GM19328 (cell line): ENCODE measurements at regions not wholly inside any gene's neighbourhood (a gene's known extent, or its start where the extent isn't known, plus 50 kb on each side); places are given as distances from the start of the nearest gene placed in this dataset.

Source experiments
- ATAC-seq: cut with Tn5 transposase; IDR thresholded peaks from one replicate; pipeline ENCODE4 v1.9.1; 2021; ENCODE audit warnings: mild to moderate bottlenecking, moderate library complexity; ENCODE audit not compliant: unreplicated experiment

DNA sequence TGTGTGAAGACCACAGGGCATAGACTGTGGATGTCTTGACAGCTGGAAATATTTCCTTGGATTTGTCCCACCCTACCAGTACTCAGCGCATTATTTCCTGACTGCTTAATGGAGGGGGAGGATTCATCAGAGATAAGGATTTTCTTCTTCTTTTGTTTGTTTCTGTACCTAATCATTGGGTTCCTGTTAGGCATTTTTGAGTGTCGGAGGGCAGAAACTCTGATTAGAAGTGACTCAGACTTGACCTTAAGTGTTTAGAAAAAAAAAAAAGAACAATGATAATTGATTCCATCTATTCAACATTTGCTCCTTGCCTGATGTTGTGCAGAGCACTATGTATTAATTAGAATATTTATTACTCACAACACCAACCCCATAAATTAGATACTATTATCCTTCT is 78.5 kb upstream of the SYNPR start:
- ATAC-seq = no peak

- ATAC-seq = no peak
Observed at GRCh38 chr3:63202529-63202928, 75.6 kb upstream of the SYNPR start.

DNA sequence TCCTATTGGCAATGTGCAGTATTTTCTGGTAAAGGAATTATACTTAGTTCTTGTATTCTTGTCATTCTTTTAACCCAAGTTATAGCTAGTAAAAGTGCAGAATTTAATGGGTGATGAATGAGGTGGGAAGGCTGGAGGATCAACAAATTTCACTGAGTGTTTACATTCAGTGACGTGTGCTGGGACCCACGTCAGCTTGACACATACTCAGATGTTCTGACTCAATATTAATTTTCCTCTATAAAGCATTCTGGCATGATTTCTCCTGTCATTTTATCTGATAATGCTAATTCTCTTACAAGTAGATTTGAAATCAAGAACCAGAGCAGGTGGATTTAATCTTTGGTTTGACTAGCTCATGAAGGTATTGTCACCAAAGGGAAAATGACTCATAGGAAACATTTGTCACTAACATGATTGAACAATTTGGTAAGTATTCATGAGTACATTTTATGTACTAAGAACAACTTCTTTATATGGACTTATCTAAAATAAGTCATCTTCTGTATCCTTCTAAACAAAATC is 71.0 kb upstream of the SYNPR start:
- ATAC-seq = no peak

DNA sequence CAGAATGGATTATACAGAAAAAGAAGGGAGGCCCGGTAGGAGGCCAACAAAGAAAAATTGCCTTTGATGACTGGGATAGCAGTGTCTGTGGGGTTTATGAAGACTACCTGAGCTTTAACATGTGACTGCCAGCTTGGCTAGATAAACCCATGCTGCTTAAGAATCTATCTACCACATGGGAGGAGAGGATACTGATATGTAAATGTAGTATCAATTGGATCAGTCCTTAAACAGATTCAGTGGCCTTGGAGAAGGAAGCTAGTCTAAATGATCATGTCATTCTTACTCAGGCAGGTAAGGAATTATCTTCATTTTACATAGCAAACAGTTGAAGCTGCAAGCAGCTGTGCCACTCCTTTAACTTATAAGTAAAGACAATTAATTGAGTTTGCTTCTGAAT is 50.0 kb upstream of the SYNPR start:
- ATAC-seq = no peak
